ENCODE measurements at regions not wholly inside any gene's neighbourhood (a gene's known extent, or its start where the extent isn't known, plus 50 kb on each side); places are given as distances from the start of the nearest gene placed in this dataset.

- DNase-seq (ENCODE audit: low read depth, low spot score), result peak; percentile 99
- H3K36me3 ChIP-seq (ENCODE audit: control insufficient read depth in 2 of 2, extremely low read depth in 1 of 2, insufficient read depth in 2 of 2, low read length in 2 of 2), result no peaks in the 10 kb centered on the region
- peak overlapping the region; percentile 83 for H3K4me2 ChIP-seq (ENCODE audit: control insufficient read depth, extremely low read depth, insufficient read depth, low read depth, low read length)
- H3K9me3 ChIP-seq (ENCODE audit: control insufficient read depth, low read depth, low read length), result no peaks in the 10 kb centered on the region
- no peaks in the 10 kb centered on the region for H3K9me1 ChIP-seq (ENCODE audit: control insufficient read depth, extremely low read depth, insufficient read depth, low read length)
- H4K20me1 ChIP-seq (ENCODE audit: control insufficient read depth, extremely low read depth, insufficient read depth, low read length), result no peaks in the 10 kb centered on the region
- H3K4me1 ChIP-seq (ENCODE audit: control insufficient read depth, extremely low read depth, insufficient read depth, low read length), result peaks cover 57% of the 10 kb centered on the region
- no peaks in the 10 kb centered on the region for H3K79me2 ChIP-seq (ENCODE audit: control insufficient read depth, insufficient read depth, low read length)
- peak overlapping the region; percentile 100 for H3K27ac ChIP-seq (ENCODE audit: control insufficient read depth, insufficient read depth, low read length)
- dilution Hi-C loops (cut with MboI; ENCODE audit: extremely low pct_ligation_motif_present, low sequenced_read_pairs), result no loop called here
- no peak for TF ChIP-seq CTCF (optimal IDR thresholded peaks at IDR 0.05 in 1 of 3, IDR thresholded peaks at IDR 0.05 in 1 of 3, conservative IDR thresholded peaks at IDR 0.05 in 1 of 3; ENCODE audit: extremely low read depth in 1 of 3, insufficient read depth in 2 of 3, low read length in 3 of 3)
- TF ChIP-seq EZH2 (IDR thresholded peaks at IDR 0.05; ENCODE audit: low read length), result no peak
- H3K4me3 ChIP-seq (ENCODE audit: control insufficient read depth in 2 of 3, extremely low read depth in 1 of 3, insufficient read depth in 2 of 3, low read depth in 1 of 3, low read length in 3 of 3), result peak overlapping the region in 1 of 3 experiments; percentile 47
- peak; percentile 99 for FAIRE-seq
- peak overlapping the region; percentile 96 for H3K9ac ChIP-seq (ENCODE audit: control insufficient read depth, extremely low read depth, insufficient read depth, low read length)
- H3K27me3 ChIP-seq (ENCODE audit: control insufficient read depth, extremely low read depth, insufficient read depth, low read length), result no peaks in the 10 kb centered on the region
- H2AFZ ChIP-seq (ENCODE audit: control insufficient read depth, low read length), result no peak overlapping the region
Measured at GRCh38 chr3:193830791-193831191, 237.8 kb downstream of the OPA1 start.

GRCh38 chr3:193831495-193832455 is 238.8 kb downstream of the OPA1 start:
- peak overlapping the region; percentile 100 for H3K27ac ChIP-seq (ENCODE audit: control insufficient read depth, insufficient read depth, low read length)
- dilution Hi-C loops (cut with MboI; ENCODE audit: extremely low pct_ligation_motif_present, low sequenced_read_pairs), result no loop called here
- peaks cover 57% of the 10 kb centered on the region for H3K4me1 ChIP-seq (ENCODE audit: control insufficient read depth, extremely low read depth, insufficient read depth, low read length)
- TF ChIP-seq CTCF (optimal IDR thresholded peaks at IDR 0.05 in 1 of 3, IDR thresholded peaks at IDR 0.05 in 1 of 3, conservative IDR thresholded peaks at IDR 0.05 in 1 of 3; ENCODE audit: extremely low read depth in 1 of 3, insufficient read depth in 2 of 3, low read length in 3 of 3), result no peak
- TF ChIP-seq EZH2 (IDR thresholded peaks at IDR 0.05; ENCODE audit: low read length), result no peak
- H3K4me3 ChIP-seq (ENCODE audit: control insufficient read depth in 2 of 3, extremely low read depth in 1 of 3, insufficient read depth in 2 of 3, low read depth in 1 of 3, low read length in 3 of 3), result peak overlapping the region in 2 of 3 experiments; percentile 8 to 47
- H3K9ac ChIP-seq (ENCODE audit: control insufficient read depth, extremely low read depth, insufficient read depth, low read length), result peak overlapping the region; percentile 96
- H3K36me3 ChIP-seq (ENCODE audit: control insufficient read depth in 2 of 2, extremely low read depth in 1 of 2, insufficient read depth in 2 of 2, low read length in 2 of 2), result no peaks in the 10 kb centered on the region
- H2AFZ ChIP-seq (ENCODE audit: control insufficient read depth, low read length), result peak overlapping the region; percentile 23
- H4K20me1 ChIP-seq (ENCODE audit: control insufficient read depth, extremely low read depth, insufficient read depth, low read length), result no peaks in the 10 kb centered on the region
- H3K9me1 ChIP-seq (ENCODE audit: control insufficient read depth, extremely low read depth, insufficient read depth, low read length), result no peaks in the 10 kb centered on the region
- FAIRE-seq (no peak), DNase-seq (ENCODE audit: low read depth, low spot score) (peak; percentile 76)
- H3K4me2 ChIP-seq (ENCODE audit: control insufficient read depth, extremely low read depth, insufficient read depth, low read depth, low read length), result peak overlapping the region; percentile 83
- no peaks in the 10 kb centered on the region for H3K79me2 ChIP-seq (ENCODE audit: control insufficient read depth, insufficient read depth, low read length)
- H3K27me3 ChIP-seq (ENCODE audit: control insufficient read depth, extremely low read depth, insufficient read depth, low read length), result no peaks in the 10 kb centered on the region
- no peaks in the 10 kb centered on the region for H3K9me3 ChIP-seq (ENCODE audit: control insufficient read depth, low read depth, low read length)

All from keratinocyte (primary cell).